GM23338 (cell line): ENCODE measurements at regions not wholly inside any gene's neighbourhood (a gene's known extent, or its start where the extent isn't known, plus 50 kb on each side); places are given as distances from the start of the nearest gene placed in this dataset.

ENCODE experiments used
- ATAC-seq: fragments of 200-7000 bp; cut with Tn5 transposase; 3 replicates; pipeline ENCODE4 v1.9.1; 2020
- DNase-seq: peaks from one replicate; pipeline ENCODE4 v3.0.0-alpha.2; 2015; ENCODE audit warnings: low spot score
- H2AFZ ChIP-seq: fragments of 200-600 bp; sonication (generic); 2 replicates; pipeline ENCODE4 v1.8.0; 2016; ENCODE audit warnings: antibody characterized with exemption, mild to moderate bottlenecking, moderate library complexity
- H3F3A ChIP-seq: fragments of 200-600 bp; sonication (generic); replicated peaks from 2 replicates; pipeline ENCODE4 v1.8.0; 2017; ENCODE audit warnings: antibody characterized with exemption, mixed run types, low read depth
- H3K27ac ChIP-seq: fragments of 200-600 bp; sonication (generic); 2 replicates; pipeline ENCODE4 v1.6.1; 2016; ENCODE audit warnings: low read depth
- H3K27me3 ChIP-seq: fragments of 200-600 bp; sonication (generic); 2 replicates; pipeline ENCODE4 v1.8.0; 2016; ENCODE audit warnings: mild to moderate bottlenecking, mixed run types, moderate library complexity; ENCODE audit not compliant: insufficient read depth
- H3K36me3 ChIP-seq: fragments of 200-600 bp; sonication (generic); 2 replicates; pipeline ENCODE4 v1.8.0; 2016; ENCODE audit warnings: mild to moderate bottlenecking; ENCODE audit not compliant: insufficient read depth
- H3K4me1 ChIP-seq: fragments of 200-600 bp; sonication (generic); 2 replicates; pipeline ENCODE4 v1.8.0; 2016; ENCODE audit warnings: mild to moderate bottlenecking, moderate library complexity; ENCODE audit not compliant: insufficient read depth
- H3K4me2 ChIP-seq: fragments of 200-600 bp; sonication (generic); 2 replicates; pipeline ENCODE4 v1.7.1; 2017; ENCODE audit warnings: mixed run types
- H3K4me3 ChIP-seq: fragments of 200-600 bp; sonication (generic); 2 replicates; pipeline ENCODE4 v1.6.1; 2016; ENCODE audit warnings: mixed run types
- H3K79me2 ChIP-seq: fragments of 200-600 bp; sonication (generic); replicated peaks from 2 replicates; pipeline ENCODE4 v1.8.0; 2017; ENCODE audit warnings: mild to moderate bottlenecking; ENCODE audit not compliant: insufficient read depth
- H3K9me2 ChIP-seq: fragments of 200-600 bp; sonication (generic); 2 replicates; pipeline ENCODE4 v1.8.0; 2017; ENCODE audit not compliant: insufficient read depth
- H4K20me1 ChIP-seq: fragments of 200-600 bp; sonication (generic); replicated peaks from 2 replicates; pipeline ENCODE4 v1.8.0; 2017; ENCODE audit warnings: mild to moderate bottlenecking; ENCODE audit not compliant: insufficient read depth
- H3K27ac Mint-ChIP-seq: 2 replicates; pipeline ENCODE4 v1.8.0; 2020; ENCODE audit warnings: inconsistent platforms, mild to moderate bottlenecking, moderate library complexity, mixed read lengths
- H3K27me3 Mint-ChIP-seq: 3 replicates; pipeline ENCODE4 v1.8.0; 2022; ENCODE audit warnings: low read depth, mild to moderate bottlenecking, moderate library complexity, mixed read lengths, inconsistent platforms; ENCODE audit not compliant: insufficient read depth, poor library complexity
- H3K36me3 Mint-ChIP-seq: 3 replicates; pipeline ENCODE4 v1.8.0; 2021; ENCODE audit warnings: low read depth, mild to moderate bottlenecking, inconsistent platforms, moderate library complexity, mixed read lengths
- H3K4me1 Mint-ChIP-seq: 3 replicates; pipeline ENCODE4 v1.8.0; 2020; ENCODE audit warnings: mild to moderate bottlenecking, inconsistent platforms, mixed read lengths
- H3K4me3 Mint-ChIP-seq: 3 replicates; pipeline ENCODE4 v1.8.0; 2021; ENCODE audit warnings: moderate library complexity, mild to moderate bottlenecking, inconsistent platforms, mixed read lengths
- H3K9me3 Mint-ChIP-seq: 3 replicates; pipeline ENCODE4 v1.8.0; 2020; ENCODE audit warnings: moderate library complexity, mild to moderate bottlenecking, inconsistent platforms, mixed read lengths
- CREB1 ChIP-seq: fragments of 250-450 bp; sonication (Bioruptor Pico); IDR thresholded peaks from 2 replicates; pipeline ENCODE4 v1.5.0; 2020; ENCODE audit warnings: low read depth, mild to moderate bottlenecking, moderate library complexity
- ETS1 ChIP-seq: IDR thresholded peaks from 2 replicates; pipeline ENCODE4 v1.6.1; 2016; ENCODE audit warnings: antibody characterized with exemption
- EZH2 ChIP-seq: fragments of 200-600 bp; sonication (generic); IDR thresholded peaks from one replicate; pipeline ENCODE4 v1.8.0; 2017; ENCODE audit warnings: antibody characterized with exemption, mild to moderate bottlenecking, low read depth; ENCODE audit not compliant: unreplicated experiment
- EZH2phosphoT487 ChIP-seq: fragments of 200-600 bp; sonication (generic); IDR thresholded peaks from one replicate; pipeline ENCODE4 v1.8.1; 2018; ENCODE audit warnings: antibody characterized with exemption; ENCODE audit not compliant: unreplicated experiment
- JUNB ChIP-seq: IDR thresholded peaks from one replicate; pipeline ENCODE4 v1.6.1; 2016; ENCODE audit warnings: antibody characterized with exemption; ENCODE audit not compliant: unreplicated experiment
- NANOG ChIP-seq: IDR thresholded peaks from 2 replicates; pipeline ENCODE4 v1.6.1; 2016; ENCODE audit warnings: antibody characterized with exemption, borderline replicate concordance
- POLR2AphosphoS5 ChIP-seq: IDR thresholded peaks from 2 replicates; pipeline ENCODE4 v1.6.1; 2016; ENCODE audit warnings: antibody characterized with exemption, low read depth
- STAT1 ChIP-seq: IDR thresholded peaks from one replicate; pipeline ENCODE4 v1.6.1; 2016; ENCODE audit warnings: antibody characterized with exemption; ENCODE audit not compliant: unreplicated experiment
- ZNF114 ChIP-seq: fragments of 250-450 bp; sonication (Bioruptor Pico); IDR thresholded peaks from 2 replicates; pipeline ENCODE4 v1.5.0; 2020; ENCODE audit warnings: mild to moderate bottlenecking, moderate library complexity
- ZNF331 ChIP-seq: fragments of 250-450 bp; sonication (Bioruptor Pico); IDR thresholded peaks from 2 replicates; pipeline ENCODE4 v1.5.0; 2020; ENCODE audit warnings: low read depth, mild to moderate bottlenecking, moderate library complexity
- ZNF462 ChIP-seq: fragments of 250-450 bp; sonication (Bioruptor Pico); IDR thresholded peaks from 2 replicates; pipeline ENCODE4 v1.5.0; 2020; ENCODE audit warnings: mild to moderate bottlenecking, moderate library complexity
- TF ChIP-seq, protein P1 (sequence below): IDR thresholded peaks from one replicate; pipeline ENCODE4 v1.6.1; 2018; ENCODE audit warnings: antibody characterized with exemption; ENCODE audit not compliant: unreplicated experiment
- TF ChIP-seq, protein P2 (sequence below), 2 experiments: fragments of 200-600 bp in 1 of 2; sonication (generic) in 1 of 2; conservative IDR thresholded peaks; 2 replicates each; pipeline versions ENCODE4 v1.5.1 to v1.6.1; 2016 to 2017; ENCODE audit warnings: antibody characterized with exemption in 2 of 2, low read depth in 2 of 2, mild to moderate bottlenecking in 2 of 2, moderate library complexity in 1 of 2

DNA sequence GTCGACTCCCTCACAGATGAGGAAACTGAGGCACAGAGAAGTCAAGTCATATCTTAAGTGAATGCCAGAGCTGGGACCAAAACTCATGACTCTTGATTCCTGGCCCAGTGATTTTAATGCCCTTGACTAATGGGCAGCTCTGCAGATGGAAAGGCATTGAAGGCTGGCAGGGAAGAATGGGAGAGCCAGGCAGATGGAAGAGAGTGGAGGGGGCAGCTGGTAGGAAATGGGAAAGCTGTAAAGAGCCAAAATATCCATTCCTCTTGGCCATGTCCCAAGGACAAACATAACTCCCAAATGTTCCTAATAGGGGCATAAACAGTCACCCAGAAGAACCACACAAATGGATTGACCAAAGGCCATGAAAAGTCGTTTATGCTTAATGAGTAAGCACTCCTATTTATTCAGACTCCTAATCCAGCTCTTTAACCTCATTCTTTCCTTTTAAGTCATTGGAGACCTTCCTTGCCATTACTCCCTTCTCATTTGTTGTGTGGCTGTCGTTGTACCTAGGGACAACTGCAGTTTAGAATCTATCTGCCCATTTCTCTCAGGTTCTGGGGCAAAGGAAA is 330.5 kb upstream of the ROPN1 start:
- H3K4me1 ChIP-seq = no peaks in the 10 kb centered on the region
- H3F3A ChIP-seq = no peaks in the 10 kb centered on the region
- no peak overlapping the region for H3K27ac ChIP-seq
- no peaks in the 10 kb centered on the region; the same call in 1 of the 2 replicates for H3K9me2 ChIP-seq
- H3K4me1 Mint-ChIP-seq = no peaks in the 10 kb centered on the region; the same call in 2 of the 3 replicates
- no peaks in the 10 kb centered on the region for H3K27me3 Mint-ChIP-seq
- DNase-seq (no peak), ATAC-seq (no peak)
- no peaks in the 10 kb centered on the region for H3K79me2 ChIP-seq
- no peaks in the 10 kb centered on the region for H3K36me3 ChIP-seq
- no peak overlapping the region for H3K4me3 ChIP-seq
- no peak for TF ChIP-seq POLR2AphosphoS5
- TF ChIP-seq ZNF114 (CRISPR knock-in tag) = no peak
- no peak for TF ChIP-seq STAT1
- TF ChIP-seq EZH2phosphoT487 = no peak
- no peak for TF ChIP-seq JUNB
- TF ChIP-seq EZH2 = no peak
- no peak for TF ChIP-seq ETS1
- TF ChIP-seq, protein P1, sequence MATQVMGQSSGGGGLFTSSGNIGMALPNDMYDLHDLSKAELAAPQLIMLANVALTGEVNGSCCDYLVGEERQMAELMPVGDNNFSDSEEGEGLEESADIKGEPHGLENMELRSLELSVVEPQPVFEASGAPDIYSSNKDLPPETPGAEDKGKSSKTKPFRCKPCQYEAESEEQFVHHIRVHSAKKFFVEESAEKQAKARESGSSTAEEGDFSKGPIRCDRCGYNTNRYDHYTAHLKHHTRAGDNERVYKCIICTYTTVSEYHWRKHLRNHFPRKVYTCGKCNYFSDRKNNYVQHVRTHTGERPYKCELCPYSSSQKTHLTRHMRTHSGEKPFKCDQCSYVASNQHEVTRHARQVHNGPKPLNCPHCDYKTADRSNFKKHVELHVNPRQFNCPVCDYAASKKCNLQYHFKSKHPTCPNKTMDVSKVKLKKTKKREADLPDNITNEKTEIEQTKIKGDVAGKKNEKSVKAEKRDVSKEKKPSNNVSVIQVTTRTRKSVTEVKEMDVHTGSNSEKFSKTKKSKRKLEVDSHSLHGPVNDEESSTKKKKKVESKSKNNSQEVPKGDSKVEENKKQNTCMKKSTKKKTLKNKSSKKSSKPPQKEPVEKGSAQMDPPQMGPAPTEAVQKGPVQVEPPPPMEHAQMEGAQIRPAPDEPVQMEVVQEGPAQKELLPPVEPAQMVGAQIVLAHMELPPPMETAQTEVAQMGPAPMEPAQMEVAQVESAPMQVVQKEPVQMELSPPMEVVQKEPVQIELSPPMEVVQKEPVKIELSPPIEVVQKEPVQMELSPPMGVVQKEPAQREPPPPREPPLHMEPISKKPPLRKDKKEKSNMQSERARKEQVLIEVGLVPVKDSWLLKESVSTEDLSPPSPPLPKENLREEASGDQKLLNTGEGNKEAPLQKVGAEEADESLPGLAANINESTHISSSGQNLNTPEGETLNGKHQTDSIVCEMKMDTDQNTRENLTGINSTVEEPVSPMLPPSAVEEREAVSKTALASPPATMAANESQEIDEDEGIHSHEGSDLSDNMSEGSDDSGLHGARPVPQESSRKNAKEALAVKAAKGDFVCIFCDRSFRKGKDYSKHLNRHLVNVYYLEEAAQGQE = no peak
- TF ChIP-seq ZNF462 (CRISPR knock-in tag) = no peak
- TF ChIP-seq, protein P2, sequence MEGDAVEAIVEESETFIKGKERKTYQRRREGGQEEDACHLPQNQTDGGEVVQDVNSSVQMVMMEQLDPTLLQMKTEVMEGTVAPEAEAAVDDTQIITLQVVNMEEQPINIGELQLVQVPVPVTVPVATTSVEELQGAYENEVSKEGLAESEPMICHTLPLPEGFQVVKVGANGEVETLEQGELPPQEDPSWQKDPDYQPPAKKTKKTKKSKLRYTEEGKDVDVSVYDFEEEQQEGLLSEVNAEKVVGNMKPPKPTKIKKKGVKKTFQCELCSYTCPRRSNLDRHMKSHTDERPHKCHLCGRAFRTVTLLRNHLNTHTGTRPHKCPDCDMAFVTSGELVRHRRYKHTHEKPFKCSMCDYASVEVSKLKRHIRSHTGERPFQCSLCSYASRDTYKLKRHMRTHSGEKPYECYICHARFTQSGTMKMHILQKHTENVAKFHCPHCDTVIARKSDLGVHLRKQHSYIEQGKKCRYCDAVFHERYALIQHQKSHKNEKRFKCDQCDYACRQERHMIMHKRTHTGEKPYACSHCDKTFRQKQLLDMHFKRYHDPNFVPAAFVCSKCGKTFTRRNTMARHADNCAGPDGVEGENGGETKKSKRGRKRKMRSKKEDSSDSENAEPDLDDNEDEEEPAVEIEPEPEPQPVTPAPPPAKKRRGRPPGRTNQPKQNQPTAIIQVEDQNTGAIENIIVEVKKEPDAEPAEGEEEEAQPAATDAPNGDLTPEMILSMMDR (conservative IDR thresholded peaks at IDR 0.05; ENCODE audit: low read depth in 2 of 2) = no peak
- no peak for TF ChIP-seq CREB1 (CRISPR knock-in tag)
- TF ChIP-seq ZNF331 (CRISPR knock-in tag) = no peak
- no peak for TF ChIP-seq NANOG
- H3K4me3 Mint-ChIP-seq = no peak overlapping the region
- no peaks in the 10 kb centered on the region for H4K20me1 ChIP-seq
- no peaks in the 10 kb centered on the region for H3K36me3 Mint-ChIP-seq
- H3K27me3 ChIP-seq = no peaks in the 10 kb centered on the region
- no peak overlapping the region for H3K27ac Mint-ChIP-seq
- no peak overlapping the region for H3K4me2 ChIP-seq
- H2AFZ ChIP-seq = no peak overlapping the region
- H3K9me3 Mint-ChIP-seq = no peaks in the 10 kb centered on the region
